Fibroblast of skin of abdomen (primary cell): ENCODE measurements at regions not wholly inside any gene's neighbourhood (a gene's known extent, or its start where the extent isn't known, plus 50 kb on each side); places are given as distances from the start of the nearest gene placed in this dataset.
"Not testable (repeated sequence)": the region's sequence is repeated elsewhere in the genome, so short reads cannot be mapped to it uniquely, and the experiment has no call there.

Experiments used
- DNase-seq: peaks from one replicate; pipeline ENCODE4 v3.0.0-alpha.2; 2013

- no peak for DNase-seq
Observed at GRCh38 chr4:156303708-156304107, 350.0 kb upstream of the CTSO start.

GRCh38 chr4:156298230-156298629 lies 344.6 kb upstream of the CTSO start:
- DNase-seq = peak; percentile 95

GRCh38 chr4:156295676-156296195 lies 342.1 kb upstream of the CTSO start:
- no peak for DNase-seq

GRCh38 chr4:156294577-156294976 lies 340.9 kb upstream of the CTSO start:
- peak; percentile 93 for DNase-seq

- DNase-seq = peak; percentile 96
Observed at GRCh38 chr4:156293657-156294297, 340.1 kb upstream of the CTSO start.

GRCh38 chr4:156291317-156291716 lies 337.7 kb upstream of the CTSO start:
- peak; percentile 90 for DNase-seq

GRCh38 chr4:156290811-156291210 lies 337.1 kb upstream of the CTSO start:
- peak; percentile 78 for DNase-seq

- not testable (repeated sequence) for DNase-seq
Observed at GRCh38 chr4:156290026-156290425, 336.4 kb upstream of the CTSO start.

- DNase-seq = no peak
Observed at GRCh38 chr4:156280686-156281085, 327.0 kb upstream of the CTSO start.

GRCh38 chr4:156265407-156265806 lies 311.7 kb upstream of the CTSO start:
- DNase-seq = no peak

- no peak for DNase-seq
Observed at GRCh38 chr4:156261230-156261629, 307.6 kb upstream of the CTSO start.

- no peak for DNase-seq
Observed at GRCh38 chr4:156255230-156256007, 301.8 kb upstream of the CTSO start.

- no peak for DNase-seq
Observed at GRCh38 chr4:156252358-156252921, 298.8 kb upstream of the CTSO start.

GRCh38 chr4:156251373-156252065 lies 297.9 kb upstream of the CTSO start:
- DNase-seq = no peak

GRCh38 chr4:156248917-156249316 lies 295.3 kb upstream of the CTSO start:
- no peak for DNase-seq

- DNase-seq = no peak
Observed at GRCh38 chr4:156247470-156247869, 293.8 kb upstream of the CTSO start.

GRCh38 chr4:156243015-156243414 lies 289.3 kb upstream of the CTSO start:
- no peak for DNase-seq

- no peak for DNase-seq
Observed at GRCh38 chr4:156242390-156242789, 288.7 kb upstream of the CTSO start.

GRCh38 chr4:156241896-156242295 lies 288.2 kb upstream of the CTSO start:
- no peak for DNase-seq

GRCh38 chr4:156238171-156238570 lies 284.5 kb upstream of the CTSO start:
- no peak for DNase-seq

GRCh38 chr4:156237231-156237630 lies 283.6 kb upstream of the CTSO start:
- DNase-seq = no peak

GRCh38 chr4:156230176-156230575 lies 276.5 kb upstream of the CTSO start:
- DNase-seq = peak; percentile 6

GRCh38 chr4:156228676-156229075 lies 275.0 kb upstream of the CTSO start:
- no peak for DNase-seq
